ENCODE measurements at regions not wholly inside any gene's neighbourhood (a gene's known extent, or its start where the extent isn't known, plus 50 kb on each side); places are given as distances from the start of the nearest gene placed in this dataset.
"Not testable (repeated sequence)": the region's sequence is repeated elsewhere in the genome, so short reads cannot be mapped to it uniquely, and the experiment has no call there.

DNA sequence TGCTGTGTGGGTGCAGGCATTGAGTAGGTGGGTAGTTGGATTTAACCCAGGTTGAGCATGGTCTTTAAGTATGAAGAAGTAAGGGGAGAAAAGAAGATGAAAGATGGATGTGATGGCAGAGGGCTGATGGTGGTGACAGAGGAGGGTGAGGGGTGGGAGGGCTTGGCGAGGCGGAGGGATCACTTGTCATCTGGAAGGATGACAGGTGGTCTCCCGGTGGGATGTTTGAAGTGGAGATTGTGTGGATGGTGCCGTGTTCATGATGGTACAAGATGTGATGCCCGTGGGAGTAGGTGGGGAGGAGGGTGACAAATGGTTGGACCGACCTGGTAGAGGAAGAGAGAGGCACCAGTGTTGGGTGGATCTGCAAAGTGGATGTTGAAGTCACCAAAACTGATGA lies 208.8 kb downstream of the RPLP1 start:
- no peak for DNase-seq

DNA sequence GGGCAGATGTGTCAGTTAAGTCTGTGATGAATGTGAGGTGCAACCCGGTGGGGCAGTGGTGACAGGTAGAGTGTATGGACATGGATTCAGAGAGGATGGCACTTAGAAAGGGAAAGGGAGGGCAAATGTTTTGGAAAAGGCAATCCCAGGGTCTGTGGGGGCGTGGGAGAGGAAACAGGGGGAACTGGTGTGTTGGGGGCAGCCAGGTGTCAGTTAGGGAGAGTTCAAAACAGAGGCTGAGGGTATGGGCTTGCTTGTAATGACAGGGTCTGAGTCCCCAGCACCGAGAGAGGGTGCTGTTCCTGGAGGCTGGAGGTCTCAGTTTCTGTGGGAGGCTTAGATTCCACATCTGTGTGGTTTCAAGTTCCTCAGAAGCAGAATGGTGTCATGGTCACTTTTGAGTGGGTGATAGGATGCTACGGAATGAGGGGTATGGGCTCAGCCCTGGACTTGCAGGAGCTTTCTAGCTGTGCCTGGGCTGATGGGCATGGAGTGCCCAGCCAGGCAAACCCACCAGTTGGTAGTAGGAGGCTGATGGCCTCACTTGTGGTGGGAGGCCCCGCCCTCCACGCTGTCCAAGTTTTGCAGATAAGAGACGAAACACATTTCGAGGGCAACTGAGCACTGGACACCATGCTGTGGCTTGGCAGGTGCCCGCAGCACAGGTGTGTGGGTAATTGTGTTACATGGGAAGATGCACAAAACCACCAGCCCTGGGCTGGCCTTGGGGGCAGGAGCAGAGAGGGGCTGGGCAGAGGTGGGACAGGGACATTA lies 209.4 kb downstream of the RPLP1 start:
- no peak for DNase-seq

DNA sequence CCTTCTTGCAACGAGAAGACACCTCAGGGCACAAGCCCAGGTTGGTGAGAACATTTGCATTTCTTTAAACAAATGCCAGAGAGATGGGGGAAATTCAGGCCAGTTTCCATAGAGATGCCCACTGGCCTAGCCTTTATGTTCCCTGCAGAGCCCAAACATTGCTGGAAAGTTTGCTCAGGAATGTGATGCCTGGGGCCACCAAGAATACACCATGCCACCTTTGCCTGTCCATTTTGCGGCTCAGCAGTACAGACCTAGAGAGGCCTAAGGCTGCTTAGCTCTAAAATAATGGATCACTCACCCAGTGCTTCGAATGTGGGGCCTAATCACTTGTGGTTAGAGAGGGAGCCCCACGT lies 210.0 kb downstream of the RPLP1 start:
- DNase-seq, result no peak

DNA sequence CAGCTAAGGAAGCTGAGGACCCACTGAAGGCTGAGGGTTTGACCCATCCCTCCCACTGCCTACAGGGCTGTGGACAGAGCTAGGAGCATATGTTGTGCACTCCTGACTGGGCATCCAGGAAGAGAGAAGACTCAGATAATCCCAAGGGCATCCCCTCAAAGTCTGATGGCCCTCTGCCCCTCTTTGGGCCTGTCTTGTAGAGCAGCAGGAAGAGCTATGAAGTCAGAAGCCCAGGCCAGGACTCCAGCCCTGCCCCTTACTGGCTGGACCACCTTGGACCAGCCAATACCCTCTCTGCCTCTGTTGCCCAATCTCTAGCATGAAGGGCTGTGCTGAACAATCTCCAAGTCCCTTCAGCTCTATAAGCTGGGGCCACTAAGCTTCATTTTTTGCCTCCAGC lies 210.8 kb downstream of the RPLP1 start:
- DNase-seq, result no peak

DNA sequence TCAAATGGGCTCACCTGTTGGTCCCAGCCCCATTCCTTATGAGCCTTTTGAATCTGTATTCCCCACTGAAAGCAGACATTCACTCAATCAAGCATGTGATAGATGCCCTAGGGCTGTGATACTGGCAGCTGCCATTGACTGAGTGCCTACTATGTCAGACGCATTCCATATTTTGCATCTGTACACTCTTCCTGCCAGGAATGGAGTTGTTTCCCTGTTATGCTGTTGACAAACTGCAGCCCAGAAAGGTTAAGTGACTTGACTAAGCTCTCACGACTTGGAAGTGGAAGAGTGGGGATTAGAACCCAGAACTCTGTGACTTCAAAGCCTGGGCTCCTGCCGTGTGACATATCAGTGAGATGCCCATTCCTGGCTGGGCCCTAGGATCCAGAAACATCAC lies 211.4 kb downstream of the RPLP1 start:
- DNase-seq, result no peak

DNA sequence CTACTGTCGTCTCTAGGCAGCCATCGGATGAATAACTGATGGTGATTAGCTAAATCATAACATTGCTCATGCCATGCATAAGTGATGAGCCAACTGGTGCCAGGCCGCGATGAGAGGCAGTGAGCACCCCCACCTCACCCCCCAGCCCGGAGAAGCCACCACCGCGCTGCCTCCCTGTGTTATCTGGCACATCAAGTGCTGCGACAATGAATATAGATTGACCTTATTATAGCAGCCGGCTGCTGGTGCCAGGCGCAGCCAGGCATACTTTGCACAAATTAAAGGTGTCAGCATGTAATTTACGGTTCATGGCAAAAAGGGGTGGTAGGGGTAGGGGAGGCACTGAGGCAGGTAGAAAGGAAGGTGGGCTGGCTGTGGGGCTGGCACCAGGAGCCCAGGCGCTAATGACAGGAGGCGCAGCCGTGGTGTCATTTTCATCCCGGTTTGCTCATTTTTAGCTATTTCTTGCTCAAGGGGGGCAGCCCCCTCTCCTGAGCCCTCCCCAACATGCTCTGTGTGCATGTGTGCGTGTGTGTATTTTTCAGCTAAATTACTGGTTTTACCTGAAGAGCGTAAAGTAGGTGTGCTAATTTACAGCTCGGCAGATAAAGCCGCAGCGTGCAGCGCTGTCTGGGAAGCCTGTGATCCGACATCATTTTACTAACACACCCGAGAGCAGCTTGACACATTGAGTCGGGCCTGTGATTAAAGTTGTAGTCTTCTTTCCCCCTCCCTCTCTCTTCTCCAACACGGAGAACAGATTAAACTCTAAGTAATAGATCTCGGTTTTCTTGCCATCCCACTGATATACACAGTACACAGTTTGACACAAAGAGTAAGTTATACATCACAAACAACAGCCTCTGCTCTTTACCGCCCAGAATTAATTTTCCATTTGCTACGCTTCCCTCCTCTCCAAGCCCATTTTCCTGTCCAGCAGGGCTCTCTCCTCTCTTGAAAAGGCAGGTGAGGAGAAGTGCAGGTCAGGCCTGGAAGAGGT lies 212.3 kb downstream of the RPLP1 start:
- DNase-seq, result no peak

DNA sequence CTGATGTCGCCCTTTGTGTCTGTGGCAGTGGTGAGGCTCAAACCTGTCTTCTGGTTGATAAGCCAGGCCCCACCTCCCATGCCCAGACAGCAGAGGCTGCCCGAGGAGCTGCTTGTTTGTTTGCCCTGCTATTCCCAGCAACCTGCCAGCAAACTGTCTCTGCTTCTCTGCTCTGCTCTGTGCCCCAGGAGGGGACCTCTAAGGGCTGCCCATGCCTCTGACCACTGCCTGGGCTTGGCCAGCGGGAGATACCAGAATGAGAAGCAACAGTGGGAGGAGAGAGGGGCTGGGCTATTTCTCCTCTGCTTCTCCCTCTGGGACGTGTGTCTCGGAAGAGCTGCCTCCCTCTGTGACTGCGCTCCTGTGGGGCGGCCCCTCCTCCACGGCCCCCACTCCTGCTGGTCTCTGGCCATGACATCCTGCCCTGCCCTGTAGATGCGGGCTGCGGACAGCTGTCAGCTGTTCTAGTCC lies 213.1 kb downstream of the RPLP1 start:
- no peak for DNase-seq

DNA sequence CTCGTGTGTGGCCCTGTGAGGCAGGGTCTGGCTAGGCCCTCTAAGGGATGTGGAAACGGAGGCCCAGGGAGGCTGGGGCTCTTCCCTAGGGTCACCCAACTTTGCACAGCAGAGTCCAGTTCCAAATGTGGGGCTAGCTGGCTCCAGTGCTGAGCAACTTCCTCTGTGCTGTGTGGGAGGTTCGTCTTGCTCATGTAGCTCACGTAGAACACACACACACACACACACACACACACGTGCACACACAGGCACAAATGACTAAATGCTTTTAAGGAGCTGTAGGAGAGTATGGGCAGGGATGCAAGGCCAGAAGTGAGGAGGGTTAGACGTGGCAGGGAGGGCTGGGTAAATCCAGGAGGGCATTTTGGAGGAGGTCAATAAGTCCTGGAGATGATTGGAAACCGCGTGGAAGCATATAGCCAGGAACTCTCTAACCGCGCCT lies 213.8 kb downstream of the RPLP1 start:
- DNase-seq, result peak; percentile 40

DNA sequence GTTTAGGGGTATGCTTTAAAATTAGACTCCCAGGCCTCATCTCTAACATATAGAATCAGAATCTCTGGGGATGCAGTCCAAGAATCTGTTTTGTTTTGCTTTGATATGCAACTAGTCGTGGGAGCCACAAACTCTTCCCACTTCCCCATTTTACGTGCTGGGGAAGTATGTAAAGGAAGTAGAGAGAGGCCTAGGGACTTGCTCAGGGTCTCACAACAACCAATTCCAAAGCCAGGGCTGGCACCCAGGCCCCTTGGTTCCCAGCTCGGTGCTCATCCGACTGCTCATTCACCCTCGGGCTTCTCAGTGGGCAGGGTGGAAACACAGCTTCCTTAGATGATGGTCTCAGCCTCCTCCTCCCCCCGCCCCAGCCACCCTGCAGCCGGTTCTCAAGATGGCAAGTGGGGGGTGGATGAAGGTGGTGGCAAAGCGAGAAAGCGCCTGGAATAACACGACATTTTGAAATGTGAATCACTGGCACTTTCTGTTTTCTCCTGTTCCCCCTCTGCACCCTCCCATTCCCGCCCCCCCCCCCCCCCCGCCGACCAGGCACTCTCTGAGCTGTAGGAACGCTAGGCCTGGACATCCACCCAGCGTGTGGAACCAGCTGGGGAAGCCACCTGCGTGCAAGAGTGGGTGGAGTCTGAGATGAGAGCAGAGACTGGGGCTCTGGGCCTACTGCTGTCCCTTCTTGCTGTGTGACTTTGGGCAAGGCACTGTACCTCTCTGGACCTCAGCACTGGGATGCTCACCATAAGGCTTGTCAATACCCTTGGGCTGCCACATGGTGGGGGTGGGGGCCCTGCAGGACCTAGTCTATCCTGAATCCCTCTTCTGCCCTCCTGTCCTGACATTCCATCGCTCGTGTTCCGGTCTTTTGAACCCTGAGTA lies 214.5 kb downstream of the RPLP1 start:
- DNase-seq, result no peak

DNA sequence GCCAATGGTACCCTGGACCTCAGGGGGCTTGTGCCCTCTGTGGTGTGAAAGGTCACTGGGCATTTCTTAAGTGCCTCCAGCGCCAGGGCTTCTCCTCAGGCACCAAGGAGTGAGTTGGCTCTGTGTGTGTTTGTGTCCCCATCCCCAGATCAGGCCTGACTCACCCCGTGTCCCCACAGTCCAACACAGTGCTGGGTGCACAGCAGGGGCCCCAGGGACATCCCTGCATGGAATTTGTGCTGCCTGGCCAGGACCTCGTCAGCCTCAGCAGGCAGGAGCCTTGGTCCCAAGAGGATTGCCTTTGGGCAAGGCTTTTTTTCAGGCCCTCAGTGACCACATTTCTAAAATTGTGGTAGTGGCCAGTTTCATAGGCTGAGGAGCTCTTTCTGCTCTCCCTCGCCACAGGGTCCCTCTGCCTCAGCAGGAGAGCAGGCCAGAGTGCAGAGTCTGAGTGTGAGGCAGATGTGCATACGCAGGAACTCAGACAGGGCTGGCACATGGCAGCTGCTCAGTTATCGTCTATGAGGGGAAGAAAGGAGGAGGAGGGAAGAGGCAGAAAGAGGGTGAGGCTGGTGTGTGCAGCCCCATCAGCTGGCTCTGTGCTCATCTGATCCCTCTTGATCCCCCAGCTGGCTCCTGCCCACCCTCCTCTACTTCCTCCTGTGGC lies 215.6 kb downstream of the RPLP1 start:
- no peak for DNase-seq

DNA sequence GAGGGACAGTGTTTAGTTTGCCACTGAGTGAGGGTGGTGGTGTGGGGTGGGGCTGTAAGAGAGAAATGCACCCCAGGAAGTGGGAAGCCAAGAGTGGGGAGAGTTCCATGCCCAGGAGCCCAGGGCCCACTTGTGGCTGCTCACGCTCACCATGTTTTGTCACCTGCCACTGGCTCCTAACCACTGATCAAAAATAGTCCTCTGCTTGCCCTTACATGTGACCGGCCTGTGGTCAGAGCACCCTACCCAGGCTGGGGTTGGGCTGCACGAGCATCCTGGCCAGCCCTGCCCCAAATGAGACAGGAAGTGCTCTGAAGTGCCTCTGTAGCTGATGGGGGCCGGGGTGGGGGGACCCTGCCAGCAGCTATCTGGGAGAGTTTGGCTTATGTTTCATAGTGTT lies 216.3 kb downstream of the RPLP1 start:
- DNase-seq, result no peak

DNA sequence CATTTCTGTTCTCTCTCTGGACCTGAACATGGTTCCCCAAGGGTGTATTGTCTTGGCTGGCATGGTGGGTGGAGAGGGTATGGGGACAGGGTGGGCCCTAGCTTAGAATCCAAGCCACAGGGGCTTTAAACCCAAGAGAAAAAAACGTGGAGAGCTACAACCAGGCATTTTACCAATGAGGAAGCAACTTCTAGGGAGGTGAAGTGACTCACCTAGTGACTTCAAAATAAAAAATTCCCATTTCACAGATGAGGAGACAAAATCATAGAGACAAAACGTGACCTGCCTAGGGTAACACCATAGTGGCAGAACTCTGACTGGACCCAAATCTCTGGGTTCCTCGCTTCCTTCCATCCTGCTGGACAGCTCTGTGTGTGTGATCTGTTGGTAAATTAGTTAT lies 216.8 kb downstream of the RPLP1 start:
- DNase-seq, result no peak

DNA sequence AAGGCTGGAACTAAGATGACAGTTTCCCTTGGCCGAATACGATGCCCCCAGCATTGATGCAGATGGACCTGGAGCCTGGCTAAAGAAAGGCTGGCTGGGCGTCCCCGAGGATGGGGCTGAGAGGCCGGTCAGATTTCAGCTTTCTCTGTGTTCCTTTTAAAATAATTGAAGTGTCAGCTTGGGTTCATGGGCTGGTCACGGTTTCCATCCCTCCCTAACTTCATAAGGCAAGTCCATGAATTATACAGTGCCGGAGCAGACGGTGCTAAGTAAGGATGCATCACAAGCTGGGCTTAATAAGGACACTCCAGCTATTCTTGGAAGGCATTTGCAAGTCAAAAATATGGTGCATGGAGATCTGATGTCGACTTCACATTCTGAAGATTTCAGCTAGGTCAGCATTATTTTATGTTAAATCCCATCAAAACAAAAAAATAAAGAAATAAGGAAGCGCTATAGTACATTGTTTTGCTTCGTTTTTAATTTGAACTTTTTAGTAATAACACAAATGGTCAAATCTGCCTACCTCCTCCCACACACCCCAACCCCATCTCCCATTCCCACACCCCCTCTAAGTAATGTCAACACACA lies 220.8 kb downstream of the RPLP1 start:
- no peak for DNase-seq

DNA sequence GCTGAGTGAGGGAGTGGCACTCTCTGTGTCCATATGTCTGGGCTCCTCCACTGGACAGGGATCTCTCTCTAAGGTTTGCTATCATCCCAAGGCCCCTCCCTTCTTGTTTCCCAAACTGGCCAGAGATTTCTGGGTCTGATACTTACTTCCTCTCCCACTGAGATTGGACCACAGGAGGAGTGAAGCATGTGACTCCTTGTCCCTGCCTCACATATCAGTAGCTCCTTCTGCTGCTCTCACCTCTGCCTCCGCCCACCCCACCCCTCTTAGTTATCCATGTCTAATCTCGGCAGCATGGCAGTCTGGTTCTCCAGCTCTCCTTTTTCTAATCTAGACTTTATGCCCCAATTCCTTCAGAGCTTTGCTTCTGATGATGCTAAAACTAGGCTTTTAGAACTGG lies 223.1 kb downstream of the RPLP1 start:
- DNase-seq, result no peak

DNA sequence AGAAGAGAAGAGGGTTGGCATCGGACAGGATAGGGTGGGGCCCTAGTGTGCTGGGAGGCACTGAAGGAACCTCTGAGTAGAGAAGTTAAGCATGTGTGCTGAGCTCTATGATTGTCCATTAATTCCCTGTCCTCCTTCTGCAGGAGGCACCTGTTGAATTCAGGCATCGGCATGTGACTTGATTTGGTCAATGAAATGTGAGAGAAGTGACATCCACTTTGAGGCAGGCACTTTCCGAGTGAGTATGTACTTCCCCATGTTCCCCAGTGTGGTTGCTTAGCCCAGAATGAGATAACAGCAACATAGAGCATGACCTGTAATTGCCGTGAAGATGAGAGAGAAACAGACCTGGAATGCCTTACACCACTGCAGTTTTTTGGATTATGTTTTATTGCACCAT lies 224.8 kb downstream of the RPLP1 start:
- DNase-seq, result no peak

DNA sequence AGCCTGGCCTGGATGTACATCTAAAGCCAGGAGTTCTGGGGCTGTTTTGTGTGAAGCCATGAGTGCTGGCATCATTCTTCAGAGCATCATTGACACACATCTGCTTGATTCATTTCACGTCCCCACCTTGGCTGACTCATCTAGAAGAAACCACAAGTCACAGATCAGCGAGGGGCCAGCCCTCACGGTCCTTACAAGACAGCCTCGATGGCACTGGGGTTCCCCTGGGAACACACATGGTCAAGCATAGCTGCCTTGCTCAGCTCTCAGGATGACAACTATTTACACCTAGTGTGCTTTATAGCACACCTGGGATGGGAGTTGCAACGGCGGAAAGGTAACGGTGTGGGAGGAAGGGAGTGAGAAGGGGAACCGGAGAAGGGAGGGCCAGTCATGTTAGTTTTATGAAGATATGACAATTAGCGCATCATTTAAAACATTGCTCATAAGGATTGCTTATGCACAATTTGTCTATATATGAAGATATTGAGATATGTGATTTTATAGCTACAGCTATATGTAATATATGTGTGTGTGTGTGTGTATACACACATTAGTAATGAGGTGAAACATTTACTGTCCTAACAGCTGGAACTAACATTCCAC lies 227.1 kb downstream of the RPLP1 start:
- peak; percentile 73 for DNase-seq

DNA sequence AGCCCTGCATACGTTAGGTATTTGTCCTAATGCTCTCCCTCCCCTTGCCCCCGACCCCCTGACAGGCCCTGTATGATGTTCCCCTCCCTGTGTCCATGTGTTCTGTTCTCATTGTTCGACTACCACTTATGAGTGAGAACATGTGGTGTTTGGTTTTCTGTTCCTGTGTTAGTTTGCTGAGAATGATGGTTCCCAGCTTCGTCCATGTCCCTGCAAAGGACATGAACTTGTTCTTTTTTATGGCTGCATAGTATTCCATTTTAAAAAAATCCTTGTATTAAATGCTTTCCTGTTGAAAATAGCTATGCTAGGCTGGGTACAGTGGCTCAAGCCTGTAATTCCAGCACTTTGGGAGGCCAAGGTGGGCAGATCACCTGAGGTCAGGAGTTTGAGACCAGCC lies 232.2 kb downstream of the RPLP1 start:
- not testable (repeated sequence) for DNase-seq

DNA sequence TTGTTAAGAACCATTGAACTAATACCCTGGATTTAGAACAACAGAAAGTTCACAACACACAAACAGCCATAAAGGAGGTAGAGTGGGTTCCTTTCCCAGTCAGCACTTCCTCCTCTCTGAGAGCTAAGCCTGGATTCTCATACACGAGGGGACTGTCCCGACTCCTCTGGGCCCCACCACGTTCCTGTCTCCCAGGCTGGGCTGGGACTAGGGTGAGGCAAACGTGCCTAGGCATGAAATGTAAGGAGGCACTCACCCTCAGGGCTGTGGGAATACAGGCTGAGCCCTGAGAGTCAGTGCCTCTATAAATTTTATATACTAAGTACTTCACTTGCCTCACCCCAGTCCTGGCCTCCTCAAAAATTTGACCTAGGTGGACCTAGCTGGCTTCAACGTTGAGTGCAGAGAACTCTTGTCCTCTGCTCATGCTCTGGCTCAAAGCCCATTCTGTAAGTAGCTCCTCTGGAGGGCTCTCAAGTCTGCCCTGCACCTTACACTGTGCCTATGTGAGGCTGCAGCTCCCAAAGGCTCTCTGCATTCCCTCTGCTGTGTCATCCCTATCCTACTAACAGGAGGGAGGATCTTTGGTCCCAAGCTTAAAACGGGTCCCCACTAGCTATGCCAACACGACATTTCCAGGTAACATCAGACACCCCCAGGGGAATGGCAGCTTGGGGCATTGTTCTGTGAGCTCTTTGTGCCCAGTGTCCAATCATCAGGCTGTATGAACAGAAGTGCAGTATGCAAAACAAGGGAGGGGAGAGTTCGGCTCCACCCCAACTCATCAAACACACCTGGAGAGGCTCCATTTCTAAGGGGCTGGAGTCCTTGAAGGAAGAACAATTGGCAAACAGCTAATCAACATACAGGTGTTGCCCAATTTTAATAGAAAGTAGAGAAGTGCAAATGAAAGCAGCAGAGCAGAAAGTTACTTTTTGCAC lies 233.2 kb downstream of the RPLP1 start:
- no peak for DNase-seq

DNA sequence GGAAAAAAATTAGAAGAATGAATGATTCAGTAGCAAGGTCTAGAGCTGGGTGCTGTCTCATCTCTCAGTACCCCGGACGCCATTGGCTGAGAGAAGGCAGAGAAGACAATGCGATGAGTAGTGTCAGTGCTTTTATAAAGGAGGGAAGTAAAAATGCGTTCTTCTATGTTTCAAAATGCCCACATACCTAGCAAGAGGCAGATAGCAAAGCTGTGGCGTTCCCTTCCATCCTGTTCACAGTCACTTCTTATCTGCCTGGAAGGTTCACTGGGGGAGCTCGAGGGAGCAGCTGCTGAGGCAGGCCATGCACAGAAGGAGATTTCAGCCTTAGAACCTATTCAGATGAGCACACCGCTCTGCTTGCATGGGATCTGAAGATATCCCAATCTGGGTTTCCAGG lies 234.0 kb downstream of the RPLP1 start:
- DNase-seq, result no peak

DNA sequence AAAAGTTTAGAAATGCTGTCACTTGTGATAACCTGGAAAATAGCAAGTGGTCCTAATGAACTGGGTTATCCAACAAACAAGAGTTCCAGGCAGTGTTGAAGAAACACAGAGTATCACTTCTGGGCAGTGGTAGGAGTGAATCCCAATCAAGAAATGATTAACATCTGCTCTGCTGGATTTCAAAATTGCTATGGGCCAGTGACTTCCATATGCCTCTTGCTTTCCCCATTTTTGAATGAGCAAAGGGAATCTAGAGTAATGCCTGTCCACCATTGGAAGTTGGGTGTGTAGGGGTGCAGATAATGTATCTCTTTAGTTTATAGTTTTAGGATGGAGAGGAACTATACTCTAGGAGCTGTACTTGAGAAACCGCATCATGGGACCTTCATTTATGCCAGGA lies 236.5 kb downstream of the RPLP1 start:
- no peak for DNase-seq
